H9 (cell line): ENCODE measurements at regions not wholly inside any gene's neighbourhood (a gene's known extent, or its start where the extent isn't known, plus 50 kb on each side); places are given as distances from the start of the nearest gene placed in this dataset.

Experiments
- DNase-seq: peaks from one replicate; pipeline ENCODE4 v3.0.0-alpha.2; 2017
- H2AFZ ChIP-seq: one replicate; pipeline ENCODE4 v1.6.1; 2013; ENCODE audit warnings: mild to moderate bottlenecking, low read length, control low read depth, moderate library complexity
- H2AK5ac ChIP-seq: 2 replicates; pipeline ENCODE4 v1.6.1; 2013; ENCODE audit warnings: low read length, control low read depth, mixed read lengths; ENCODE audit not compliant: insufficient read length
- H2BK120ac ChIP-seq: one replicate; pipeline ENCODE4 v1.6.1; 2013; ENCODE audit warnings: low read depth, mild to moderate bottlenecking, low read length, control low read depth, inconsistent platforms; ENCODE audit not compliant: poor library complexity, severe bottlenecking
- H2BK12ac ChIP-seq: 2 replicates; pipeline ENCODE4 v1.6.1; 2013; ENCODE audit warnings: low read length, control low read depth, mixed read lengths, low read depth; ENCODE audit not compliant: insufficient read length
- H2BK15ac ChIP-seq: 2 replicates; pipeline ENCODE4 v1.6.1; 2013; ENCODE audit warnings: low read depth, low read length, control low read depth
- H2BK20ac ChIP-seq: one replicate; pipeline ENCODE4 v1.6.1; 2013; ENCODE audit warnings: low read depth, mild to moderate bottlenecking, low read length, control low read depth, inconsistent platforms; ENCODE audit not compliant: poor library complexity, severe bottlenecking
- H2BK5ac ChIP-seq: 2 replicates; pipeline ENCODE4 v1.6.1; 2013; ENCODE audit warnings: low read length, control low read depth, mixed read lengths; ENCODE audit not compliant: insufficient read length
- H3K14ac ChIP-seq: 2 replicates; pipeline ENCODE4 v1.6.1; 2013; ENCODE audit warnings: low read length, control low read depth; ENCODE audit not compliant: insufficient read depth
- H3K18ac ChIP-seq: 2 replicates; pipeline ENCODE4 v1.6.1; 2013; ENCODE audit warnings: low read depth, mild to moderate bottlenecking, mixed read lengths, low read length, control low read depth; ENCODE audit not compliant: insufficient read length
- H3K23ac ChIP-seq: 2 replicates; pipeline ENCODE4 v1.6.1; 2013; ENCODE audit warnings: low read length, control low read depth, mixed read lengths, low read depth; ENCODE audit not compliant: insufficient read length
- H3K23me2 ChIP-seq: 2 replicates; pipeline ENCODE4 v1.6.1; 2013; ENCODE audit warnings: low read depth, mild to moderate bottlenecking, mixed read lengths, low read length, control low read depth; ENCODE audit not compliant: insufficient read length, poor library complexity, severe bottlenecking
- H3K27ac ChIP-seq: 2 replicates; pipeline ENCODE4 v1.5.1; 2013; ENCODE audit warnings: low read length, control low read depth, mixed read lengths, low read depth; ENCODE audit not compliant: insufficient read length
- H3K27me3 ChIP-seq: 2 replicates; pipeline ENCODE4 v1.6.1; 2013; ENCODE audit warnings: low read length, control low read depth, inconsistent platforms; ENCODE audit not compliant: insufficient read depth
- H3K4ac ChIP-seq: 2 replicates; pipeline ENCODE4 v1.6.1; 2013; ENCODE audit warnings: low read depth, mild to moderate bottlenecking, control low read depth, inconsistent platforms, low read length, moderate library complexity
- H3K4me1 ChIP-seq: 2 replicates; pipeline ENCODE4 v1.6.1; 2013; ENCODE audit warnings: low read length, control low read depth, inconsistent platforms; ENCODE audit not compliant: insufficient read depth
- H3K4me2 ChIP-seq: 2 replicates; pipeline ENCODE4 v1.6.1; 2013; ENCODE audit warnings: low read length, control low read depth, mixed read lengths; ENCODE audit not compliant: insufficient read length, insufficient read depth
- H3K56ac ChIP-seq: 2 replicates; pipeline ENCODE4 v1.6.1; 2013; ENCODE audit warnings: low read depth, mild to moderate bottlenecking, mixed read lengths, low read length, control low read depth; ENCODE audit not compliant: insufficient read length
- H3K79me1 ChIP-seq: 2 replicates; pipeline ENCODE4 v1.6.1; 2013; ENCODE audit warnings: low read depth, mild to moderate bottlenecking, moderate library complexity, low read length, control low read depth, inconsistent platforms; ENCODE audit not compliant: insufficient read depth, poor library complexity, severe bottlenecking
- H3K79me2 ChIP-seq: 2 replicates; pipeline ENCODE4 v1.6.1; 2013; ENCODE audit warnings: low read length, control low read depth, inconsistent platforms; ENCODE audit not compliant: insufficient read depth
- H3K9ac ChIP-seq: 2 replicates; pipeline ENCODE4 v1.6.1; 2013; ENCODE audit warnings: low read length, control low read depth, mixed read lengths; ENCODE audit not compliant: insufficient read length; ENCODE audit errors: extremely low read depth
- H3K9me3 ChIP-seq: one replicate; pipeline ENCODE4 v1.6.1; 2013; ENCODE audit warnings: low read depth, low read length, inconsistent platforms; ENCODE audit not compliant: control insufficient read depth
- H3T11ph ChIP-seq: one replicate; pipeline ENCODE4 v1.6.1; 2013; ENCODE audit warnings: mild to moderate bottlenecking, low read length, control low read depth, inconsistent platforms
- H4K20me1 ChIP-seq: one replicate; pipeline ENCODE4 v1.6.1; 2013; ENCODE audit not compliant: control insufficient read depth, insufficient read length, insufficient read depth
- H4K5ac ChIP-seq: 2 replicates; pipeline ENCODE4 v1.6.1; 2013; ENCODE audit warnings: low read depth, mild to moderate bottlenecking, mixed read lengths, low read length, control low read depth; ENCODE audit not compliant: insufficient read length
- H4K8ac ChIP-seq: replicated peaks from 2 replicates; pipeline ENCODE4 v1.6.1; 2013; ENCODE audit warnings: low read length, control low read depth, mixed read lengths, low read depth; ENCODE audit not compliant: insufficient read length
- H4K91ac ChIP-seq: 2 replicates; pipeline ENCODE4 v1.6.1; 2013; ENCODE audit warnings: low read depth, mild to moderate bottlenecking, moderate library complexity, mixed read lengths, low read length, control low read depth; ENCODE audit not compliant: insufficient read length
- H3K27ac Mint-ChIP-seq, 3 experiments: 2 replicates in 2 of 3; 3 replicates in 1 of 3; pipeline ENCODE4 v1.8.0; 2020 to 2021; ENCODE audit warnings: mixed read lengths in 3 of 3, mild to moderate bottlenecking in 1 of 3, moderate library complexity in 1 of 3
- H3K27me3 Mint-ChIP-seq: 2 replicates; pipeline ENCODE4 v1.8.0; 2021; ENCODE audit warnings: low read depth, mild to moderate bottlenecking, moderate library complexity, mixed read lengths
- H3K36me3 Mint-ChIP-seq, 3 experiments: 2 replicates in 2 of 3; 3 replicates in 1 of 3; pipeline ENCODE4 v1.8.0; 2020 to 2021; ENCODE audit warnings: low read depth in 3 of 3, mixed read lengths in 3 of 3; ENCODE audit not compliant: insufficient read depth in 1 of 3
- H3K4me1 Mint-ChIP-seq, 2 experiments: 2 replicates each; pipeline ENCODE4 v1.8.0; 2020; ENCODE audit warnings: mixed read lengths in 2 of 2
- H3K4me3 Mint-ChIP-seq, 2 experiments: 2 replicates in 1 of 2; 3 replicates in 1 of 2; pipeline ENCODE4 v1.8.0; 2020 to 2021; ENCODE audit warnings: mild to moderate bottlenecking in 2 of 2, mixed read lengths in 2 of 2, moderate library complexity in 1 of 2
- H3K9me3 Mint-ChIP-seq, 2 experiments: 2 replicates in 1 of 2; 3 replicates in 1 of 2; pipeline ENCODE4 v1.8.0; 2020; ENCODE audit warnings: mild to moderate bottlenecking in 2 of 2, mixed read lengths in 2 of 2, moderate library complexity in 1 of 2
- CTCF ChIP-seq: fragments of 200-600 bp; sonication (generic); conservative IDR thresholded peaks from 3 replicates; pipeline ENCODE4 v1.8.0; 2021; ENCODE audit warnings: antibody characterized with exemption, mild to moderate bottlenecking
- WGBS: extraction: QIAGEN DNeasy Blood & Tissue Kit; methylation state at CpG from one replicate; pipeline ENCODE4 v1.1.7; 2013; ENCODE audit warnings: missing lambda C conversion rate, low lambda C conversion rate, mixed read lengths; ENCODE audit not compliant: insufficient read length; ENCODE audit errors: extremely low coverage; 5-methylcytosine and 5-hydroxymethylcytosine counted together

DNA sequence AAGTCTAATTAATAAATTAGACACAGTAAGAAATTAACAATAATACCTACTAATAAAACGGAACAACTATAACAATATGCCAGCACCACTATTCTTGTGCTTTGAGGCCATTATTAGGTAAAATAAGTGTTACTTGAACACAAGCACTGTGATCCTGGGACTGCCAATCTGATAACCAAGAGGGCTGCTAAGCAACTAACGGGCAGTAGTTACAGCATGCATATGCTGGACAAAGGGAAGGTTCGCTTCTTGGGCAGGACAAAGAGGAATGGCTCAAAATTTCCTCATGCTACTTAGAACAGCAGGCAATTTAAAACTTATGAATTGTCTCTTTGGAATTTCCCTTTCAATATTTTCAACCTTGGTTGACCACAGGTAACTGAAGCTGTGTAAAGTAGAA lies 718.6 kb downstream of the SORCS3 start:
- H3K23ac ChIP-seq: no peak overlapping the region
- no peak overlapping the region for H2BK12ac ChIP-seq

More for the DNA sequence above, 718.6 kb downstream of the SORCS3 start:
- Histone ChIP-seq H4K5ac (no peak overlapping the region), H3K27ac (no peak overlapping the region), H3K79me1 (no peaks in the 10 kb centered on the region), H4K8ac (no peak overlapping the region), H3K14ac (no peak overlapping the region), H2AK5ac (no peak overlapping the region), H3K79me2 (no peaks in the 10 kb centered on the region), H2BK5ac (no peak overlapping the region), H2BK120ac (no peak overlapping the region), H3K4ac (no peak overlapping the region), H2BK15ac (no peak overlapping the region), H4K91ac (no peak overlapping the region), H3K18ac (no peak overlapping the region), H3K9ac (no peak overlapping the region), H2AFZ (no peak overlapping the region), H3K4me1 (no peaks in the 10 kb centered on the region), H4K20me1 (no peaks in the 10 kb centered on the region), H2BK20ac (no peak overlapping the region), H3K9me3 (no peaks in the 10 kb centered on the region), H3K27me3 (no peaks in the 10 kb centered on the region), H3T11ph (no peak overlapping the region), H3K56ac (no peak overlapping the region), H3K23me2 (no peaks in the 10 kb centered on the region), H3K4me2 (no peak overlapping the region)
- WGBS: no CpG with 5 or more reads among the region's 3 CpGs
- peaks cover 0 to 3% (median 0%) of the 10 kb centered on the region in 3 experiments; a peak in 2 of 7 replicates for H3K36me3 Mint-ChIP-seq
- peaks cover 5 to 9% of the 10 kb centered on the region in 2 experiments; a peak in 2 of 5 replicates for H3K9me3 Mint-ChIP-seq
- no peak for TF ChIP-seq CTCF
- H3K27ac Mint-ChIP-seq: no peak overlapping the region
- DNase-seq: no peak
- no peaks in the 10 kb centered on the region for H3K4me1 Mint-ChIP-seq
- no peaks in the 10 kb centered on the region for H3K27me3 Mint-ChIP-seq
- H3K4me3 Mint-ChIP-seq: no peak overlapping the region
